ENCODE measurements at regions not wholly inside any gene's neighbourhood (a gene's known extent, or its start where the extent isn't known, plus 50 kb on each side); places are given as distances from the start of the nearest gene placed in this dataset.

DNA sequence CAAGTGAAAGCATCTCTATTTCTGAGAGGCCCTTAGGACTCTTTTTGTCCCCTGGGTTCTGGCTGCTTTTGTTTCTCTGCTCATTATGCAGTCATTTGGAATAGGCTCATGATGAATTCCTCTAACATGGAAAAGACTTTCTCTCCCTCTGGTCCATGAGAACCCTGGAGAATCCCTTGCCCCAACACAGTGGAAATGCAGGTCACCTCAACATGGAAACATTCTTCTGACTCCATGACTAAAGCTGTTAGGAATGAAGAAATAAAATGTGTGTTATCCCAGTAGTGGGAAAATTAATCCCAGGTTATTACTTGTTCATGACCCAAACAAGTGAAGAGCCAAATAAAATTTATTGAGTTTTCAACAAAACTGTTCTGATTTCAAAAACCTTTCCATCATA is 458.6 kb downstream of the EPM2A start:
- no peaks in the 10 kb centered on the region for H3F3A ChIP-seq (ENCODE audit: low read length, unreplicated experiment)
- H3K27me3 ChIP-seq (ENCODE audit: low read length), result no peaks in the 10 kb centered on the region
- DNase-seq (no peak), ATAC-seq (no peak)
- no peaks in the 10 kb centered on the region for H3K4me1 ChIP-seq (ENCODE audit: insufficient read depth, low read length)
- ChIA-PET CTCF (no interaction called here), POLR2A (ENCODE audit: unreplicated experiment) (no interaction called here)
- no peak overlapping the region for H3K4me2 ChIP-seq (ENCODE audit: low read length)
- H3K9me3 ChIP-seq (ENCODE audit: low read length), result no peaks in the 10 kb centered on the region
- BruUV-seq (replicated peaks), result no TSS peak
- no peaks in the 10 kb centered on the region for H3K9me2 ChIP-seq (replicated peaks; ENCODE audit: low read length)
- H3K9ac ChIP-seq (ENCODE audit: low read length), result no peak overlapping the region
- H3K36me3 ChIP-seq (ENCODE audit: low read depth, low read length), result no peaks in the 10 kb centered on the region
- no peak overlapping the region for H3K4me3 ChIP-seq (ENCODE audit: low read length)
- no peak overlapping the region for H2AFZ ChIP-seq (ENCODE audit: low read length)
- intact Hi-C loops (cut with micrococcal nuclease), result no loop called here
- no peaks in the 10 kb centered on the region for H3K79me2 ChIP-seq (ENCODE audit: low read length)
- TF ChIP-seq EZH2 (IDR thresholded peaks at IDR 0.05; ENCODE audit: low read length, unreplicated experiment), result no peak
- no peak for TF ChIP-seq EZH2phosphoT487 (IDR thresholded peaks at IDR 0.05; ENCODE audit: borderline replicate concordance, low read length)
- TF ChIP-seq, protein P1, sequence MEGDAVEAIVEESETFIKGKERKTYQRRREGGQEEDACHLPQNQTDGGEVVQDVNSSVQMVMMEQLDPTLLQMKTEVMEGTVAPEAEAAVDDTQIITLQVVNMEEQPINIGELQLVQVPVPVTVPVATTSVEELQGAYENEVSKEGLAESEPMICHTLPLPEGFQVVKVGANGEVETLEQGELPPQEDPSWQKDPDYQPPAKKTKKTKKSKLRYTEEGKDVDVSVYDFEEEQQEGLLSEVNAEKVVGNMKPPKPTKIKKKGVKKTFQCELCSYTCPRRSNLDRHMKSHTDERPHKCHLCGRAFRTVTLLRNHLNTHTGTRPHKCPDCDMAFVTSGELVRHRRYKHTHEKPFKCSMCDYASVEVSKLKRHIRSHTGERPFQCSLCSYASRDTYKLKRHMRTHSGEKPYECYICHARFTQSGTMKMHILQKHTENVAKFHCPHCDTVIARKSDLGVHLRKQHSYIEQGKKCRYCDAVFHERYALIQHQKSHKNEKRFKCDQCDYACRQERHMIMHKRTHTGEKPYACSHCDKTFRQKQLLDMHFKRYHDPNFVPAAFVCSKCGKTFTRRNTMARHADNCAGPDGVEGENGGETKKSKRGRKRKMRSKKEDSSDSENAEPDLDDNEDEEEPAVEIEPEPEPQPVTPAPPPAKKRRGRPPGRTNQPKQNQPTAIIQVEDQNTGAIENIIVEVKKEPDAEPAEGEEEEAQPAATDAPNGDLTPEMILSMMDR (conservative IDR thresholded peaks at IDR 0.05; ENCODE audit: low read depth, low read length), result no peak
- H4K20me1 ChIP-seq (ENCODE audit: low read length), result no peaks in the 10 kb centered on the region
- H3K27ac ChIP-seq (ENCODE audit: low read length), result no peak overlapping the region

DNA sequence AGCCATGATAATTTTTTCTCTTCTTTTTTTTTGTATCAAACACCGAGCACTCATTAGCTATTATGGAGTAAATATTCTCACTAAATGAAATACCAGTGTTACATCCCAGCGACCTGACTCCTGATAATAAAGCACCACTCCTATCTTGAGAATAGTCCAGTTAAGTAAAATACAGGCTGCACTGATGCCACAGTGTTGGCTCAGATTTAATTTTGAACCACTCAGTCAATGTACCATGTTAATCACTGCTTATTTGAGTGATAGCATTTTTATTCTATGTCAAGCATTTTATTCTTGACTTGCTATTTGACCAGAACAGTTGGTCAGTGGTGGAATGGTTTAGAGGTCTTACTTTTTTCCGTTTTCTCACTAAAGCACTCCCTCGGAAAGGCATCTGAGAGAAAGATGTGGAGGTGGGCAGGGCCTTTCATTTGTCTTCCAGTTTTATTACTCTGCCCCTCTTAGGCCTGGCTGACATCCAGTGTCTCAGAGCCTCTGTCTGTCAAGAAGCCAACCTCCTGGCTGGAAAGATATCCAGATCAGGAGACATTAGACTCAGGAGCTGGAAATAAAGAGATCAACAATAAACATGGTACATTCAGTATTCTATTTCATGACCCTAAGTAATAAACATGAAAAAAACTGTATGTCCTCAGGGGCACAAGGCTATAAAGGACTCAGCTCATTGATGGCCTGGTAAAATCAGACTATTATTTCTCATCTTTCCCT is 457.8 kb downstream of the EPM2A start:
- CTCF ChIA-PET, result no interaction called here
- H3K27me3 ChIP-seq (ENCODE audit: low read length), result no peaks in the 10 kb centered on the region
- H3K9ac ChIP-seq (ENCODE audit: low read length), result no peak overlapping the region

More for the DNA sequence above, 457.8 kb downstream of the EPM2A start:
- TF ChIP-seq EZH2phosphoT487 (IDR thresholded peaks at IDR 0.05; ENCODE audit: borderline replicate concordance, low read length) (no peak), EZH2 (IDR thresholded peaks at IDR 0.05; ENCODE audit: low read length, unreplicated experiment) (no peak)
- TF ChIP-seq, protein P1 (conservative IDR thresholded peaks at IDR 0.05; ENCODE audit: low read depth, low read length), result no peak
- Histone ChIP-seq H3K4me2 (ENCODE audit: low read length) (no peak overlapping the region), H4K20me1 (ENCODE audit: low read length) (no peaks in the 10 kb centered on the region), H3K36me3 (ENCODE audit: low read depth, low read length) (no peaks in the 10 kb centered on the region), H3K79me2 (ENCODE audit: low read length) (no peaks in the 10 kb centered on the region), H3K9me2 (replicated peaks; ENCODE audit: low read length) (no peaks in the 10 kb centered on the region), H3K9me3 (ENCODE audit: low read length) (no peaks in the 10 kb centered on the region), H2AFZ (ENCODE audit: low read length) (no peak overlapping the region), H3K4me1 (ENCODE audit: insufficient read depth, low read length) (no peaks in the 10 kb centered on the region), H3F3A (ENCODE audit: low read length, unreplicated experiment) (no peaks in the 10 kb centered on the region), H3K4me3 (ENCODE audit: low read length) (no peak overlapping the region), H3K27ac (ENCODE audit: low read length) (no peak overlapping the region)
- intact Hi-C loops (cut with micrococcal nuclease), result no loop called here
- ATAC-seq, result no peak
- BruUV-seq (replicated peaks), result no TSS peak
- POLR2A ChIA-PET (ENCODE audit: unreplicated experiment), result no interaction called here
- DNase-seq, result no peak

Measured in PC-3 (cell line).